GM12878 (cell line): ENCODE measurements at regions not wholly inside any gene's neighbourhood (a gene's known extent, or its start where the extent isn't known, plus 50 kb on each side); places are given as distances from the start of the nearest gene placed in this dataset.
A peak's percentile ranks its signal among the peaks of the same experiment; 100 is the strongest.

ENCODE experiments used
- ATAC-seq: fragments of 200-7000 bp; cut with Tn5 transposase; 3 replicates; pipeline ENCODE4 v1.9.1; 2020; ENCODE audit warnings: mild to moderate bottlenecking, moderate library complexity
- BruUV-seq: library from RNA; stranded (reverse); fragments of 400-500 nt; replicated peaks from 2 replicates; lab custom pipeline; 2021; lab: Mats Ljungman, UMichigan
- CTCF ChIA-PET: fragments of 300-600 bp; sonication (Branson Sonifier 250); formaldehyde crosslinking; extraction: SDS; loops from one replicate; lab custom pipeline; 2021; ENCODE audit warnings: inconsistent platforms; lab: Yijun Ruan, JAX
- POLR2A ChIA-PET: fragments of 350-600 bp; formaldehyde crosslinking; extraction: SDS; loops from one replicate; lab custom pipeline; 2021; ENCODE audit warnings: inconsistent platforms; lab: Charles Lee
- RAD21 ChIA-PET: fragments of 300-600 bp; sonication (Branson Sonifier 250); formaldehyde crosslinking; loops from one replicate; lab custom pipeline; 2023; ENCODE audit warnings: antibody characterized with exemption; ENCODE audit not compliant: unreplicated experiment; lab: Charles Lee
- SMC1A ChIA-PET: fragments of 300-600 bp; sonication (Branson Sonifier 250); formaldehyde crosslinking; loops from one replicate; lab custom pipeline; 2023; ENCODE audit not compliant: unreplicated experiment, uncharacterized antibody; lab: Charles Lee
- DNase-seq: peaks from one replicate; pipeline ENCODE4 v3.0.0-alpha.2; 2011; ENCODE audit warnings: low read depth, low spot score
- FAIRE-seq: peaks from 3 replicates; lab custom pipeline; 2011; peaks lifted over from hg19 to GRCh38; lab: Jason Lieb, UNC
- H2AFZ ChIP-seq: 2 replicates; pipeline ENCODE4 v1.6.0; 2011; ENCODE audit warnings: low read depth, low read length, control low read depth; ENCODE audit not compliant: control insufficient read depth
- H3K27ac ChIP-seq: 2 replicates; pipeline ENCODE4 v1.5.1; 2011; ENCODE audit warnings: control low read depth; ENCODE audit not compliant: control insufficient read depth, insufficient read depth
- H3K27me3 ChIP-seq, 2 experiments: replicated peaks in 1 of 2; 2 replicates each; pipeline versions ENCODE4 v1.6.0 to v1.6.1; 2011; ENCODE audit warnings: low read length in 1 of 2; ENCODE audit not compliant: control insufficient read depth in 2 of 2, insufficient read depth in 2 of 2
- H3K36me3 ChIP-seq, 2 experiments: 2 replicates each; pipeline ENCODE4 v1.5.1; 2011; ENCODE audit warnings: low read length in 1 of 2; ENCODE audit not compliant: control insufficient read depth in 2 of 2, insufficient read depth in 2 of 2
- H3K4me1 ChIP-seq: 2 replicates; pipeline ENCODE4 v1.6.1; 2011; ENCODE audit warnings: mild to moderate bottlenecking, low read length, moderate library complexity, mixed read lengths; ENCODE audit not compliant: control insufficient read depth, insufficient read depth
- H3K4me2 ChIP-seq: 2 replicates; pipeline ENCODE4 v1.6.0; 2011; ENCODE audit warnings: control low read depth; ENCODE audit not compliant: control insufficient read depth, insufficient read depth
- H3K4me3 ChIP-seq: fragments of 200-600 bp; sonication (generic); 2 replicates; pipeline ENCODE4 v1.5.1; 2016
- H3K79me2 ChIP-seq: 2 replicates; pipeline ENCODE4 v1.6.0; 2011; ENCODE audit warnings: low read length; ENCODE audit not compliant: control insufficient read depth, insufficient read depth
- H3K9ac ChIP-seq: 2 replicates; pipeline ENCODE4 v1.8.0; 2011; ENCODE audit warnings: low read length, control low read depth, mixed read lengths; ENCODE audit not compliant: control insufficient read depth, insufficient read depth
- H3K9me3 ChIP-seq: replicated peaks from 3 replicates; pipeline ENCODE4 v1.5.1; 2011; ENCODE audit warnings: mild to moderate bottlenecking, low read length; ENCODE audit not compliant: control insufficient read depth, insufficient read depth
- H4K20me1 ChIP-seq: 2 replicates; pipeline ENCODE4 v1.6.0; 2011; ENCODE audit not compliant: control insufficient read depth, insufficient read depth
- BHLHE40 ChIP-seq, 2 experiments: fragments of 450-650 bp in 1 of 2; IDR thresholded peaks; 2 replicates each; pipeline ENCODE4 v1.6.1; 2011 to 2017; ENCODE audit warnings: low read depth in 2 of 2, borderline replicate concordance in 1 of 2, improper control_type of control experiment in 1 of 2, low read length in 1 of 2, mild to moderate bottlenecking in 1 of 2
- EGR1 ChIP-seq, 2 experiments: IDR thresholded peaks; 1 replicate in 1 of 2; 2 replicates in 1 of 2; pipeline ENCODE4 v1.6.1; 2011 to 2012; ENCODE audit warnings: low read depth in 2 of 2, low read length in 2 of 2, borderline replicate concordance in 1 of 2, mild to moderate bottlenecking in 1 of 2, moderate library complexity in 1 of 2
- ESRRA ChIP-seq: IDR thresholded peaks from 2 replicates; pipeline ENCODE4 v1.6.1; 2012; ENCODE audit warnings: mild to moderate bottlenecking, low read length, improper control_type of control experiment
- FOXM1 ChIP-seq: IDR thresholded peaks from 2 replicates; pipeline ENCODE4 v1.6.1; 2012; ENCODE audit warnings: low read depth, mild to moderate bottlenecking, inconsistent platforms, low read length, moderate library complexity
- HSF1 ChIP-seq: fragments of 150-350 bp; IDR thresholded peaks from 2 replicates; pipeline ENCODE4 v1.6.1; 2014; ENCODE audit warnings: mild to moderate bottlenecking, low read depth, low read length
- IKZF1 ChIP-seq: fragments of 450-650 bp; conservative IDR thresholded peaks from 2 replicates; pipeline ENCODE4 v1.6.1; 2017; ENCODE audit warnings: antibody characterized with exemption, mild to moderate bottlenecking
- KAT2A ChIP-seq: conservative IDR thresholded peaks from 2 replicates; pipeline ENCODE4 v1.6.1; 2011; ENCODE audit warnings: low read depth, low read length; ENCODE audit not compliant: control insufficient read depth
- NR2F1 ChIP-seq: fragments of 450-650 bp; conservative IDR thresholded peaks from 2 replicates; pipeline ENCODE4 v1.6.1; 2017; ENCODE audit warnings: mild to moderate bottlenecking
- PKNOX1 ChIP-seq: fragments of 450-650 bp; IDR thresholded peaks from 2 replicates; pipeline ENCODE4 v1.6.1; 2016; ENCODE audit warnings: mild to moderate bottlenecking
- RAD51 ChIP-seq: fragments of 450-650 bp; IDR thresholded peaks from 2 replicates; pipeline ENCODE4 v1.6.1; 2016; ENCODE audit warnings: moderate library complexity, mild to moderate bottlenecking, inconsistent platforms
- RELA ChIP-seq: fragments of 450-650 bp; IDR thresholded peaks from 2 replicates; pipeline ENCODE4 v1.8.0; 2014; ENCODE audit warnings: borderline replicate concordance; ENCODE audit not compliant: partially characterized antibody
- SMC3 ChIP-seq: IDR thresholded peaks from 2 replicates; pipeline ENCODE4 v1.6.1; 2011; ENCODE audit warnings: low read length, improper control_type of control experiment, borderline replicate concordance
- SPI1 ChIP-seq: IDR thresholded peaks from 2 replicates; pipeline ENCODE4 v1.6.1; 2011; ENCODE audit warnings: low read depth, mild to moderate bottlenecking, low read length, moderate library complexity, borderline replicate concordance; ENCODE audit not compliant: insufficient read depth
- STAT3 ChIP-seq: IDR thresholded peaks from 2 replicates; pipeline ENCODE4 v1.6.1; 2011; ENCODE audit warnings: low read depth, low read length, improper control_type of control experiment
- YY1 ChIP-seq: IDR thresholded peaks from 2 replicates; pipeline ENCODE4 v1.6.1; 2011; ENCODE audit warnings: low read depth, mild to moderate bottlenecking, low read length
- WGBS: methylation state at CpG from one replicate; pipeline ENCODE4 v1.1.6; 2016; ENCODE audit warnings: low lambda C conversion rate; ENCODE audit not compliant: insufficient replicate concordance, insufficient coverage; ENCODE audit errors: missing lambda C conversion rate; 5-methylcytosine and 5-hydroxymethylcytosine counted together
- in situ Hi-C: fragments of 300-500 bp; cut with MboI; formaldehyde crosslinking; loops from 9 replicates; pipeline ENCODE4 v1.14.3; 2018; ENCODE audit warnings: mixed read lengths
- intact Hi-C: fragments of 100-400 bp; cut with micrococcal nuclease; formaldehyde crosslinking; loops from one replicate; pipeline ENCODE4 v1.14.2; 2022; ENCODE audit not compliant: unreplicated experiment
- TF ChIP-seq, protein P1 (sequence below): IDR thresholded peaks from 2 replicates; pipeline ENCODE4 v1.6.1; 2011; ENCODE audit warnings: low read depth, low read length, improper control_type of control experiment, borderline replicate concordance

DNA sequence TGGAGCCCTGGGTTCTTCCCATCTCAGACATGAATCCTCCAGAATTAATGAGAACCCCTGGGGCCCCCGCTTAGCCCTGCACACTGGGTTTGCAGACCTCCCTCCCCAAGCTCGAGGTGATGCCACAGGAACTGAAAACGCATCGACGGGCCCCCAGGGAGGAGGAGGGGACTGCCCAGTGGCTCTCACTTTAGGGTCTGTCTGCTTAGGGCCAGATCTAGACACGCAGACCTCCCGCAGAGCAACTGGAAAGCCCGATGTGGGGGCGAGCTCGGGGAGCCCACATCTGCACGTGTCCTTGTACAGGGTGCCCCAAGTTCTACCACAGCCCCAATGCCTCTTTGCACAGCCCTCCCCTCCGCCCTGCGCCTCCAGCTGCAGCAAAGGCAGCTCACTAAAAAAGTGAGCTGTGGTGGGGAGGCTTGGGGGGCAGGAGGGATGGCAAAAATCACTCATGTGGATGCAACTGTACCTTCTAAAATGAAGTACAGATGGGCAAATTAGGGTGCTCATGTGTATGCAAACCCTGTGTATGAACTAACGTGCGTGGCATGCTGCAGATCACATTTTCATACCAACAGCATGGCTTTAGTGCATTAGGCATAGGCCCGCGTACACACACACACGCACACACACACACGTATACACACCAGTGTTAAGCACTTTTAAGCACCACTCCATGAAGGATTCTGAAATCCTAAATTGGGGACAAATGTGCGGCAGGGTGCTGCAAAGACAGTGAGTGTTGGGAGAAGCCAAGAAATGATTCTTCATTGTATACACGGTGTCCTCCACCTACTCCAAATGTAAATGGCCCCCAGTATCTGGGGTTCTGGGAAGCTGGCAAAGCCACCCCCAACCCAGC lies 99.9 kb upstream of the MAP1LC3B2 start:
- no TSS peak for BruUV-seq
- Histone ChIP-seq H3K27me3 (peaks cover 0 to 7% of the 10 kb centered on the region in 2 experiments; a peak in 2 of 4 replicates), H3K9me3 (no peaks in the 10 kb centered on the region), H3K9ac (no peak overlapping the region), H3K4me2 (no peak overlapping the region)
- intact Hi-C loops: no loop called here
- no peak for FAIRE-seq
- CTCF ChIA-PET: interaction anchor here (0.6 kb wide), 1 partner anchor 125 kb away, joined by 3 read pairs; no protein-coding TSS in a partner anchor
- 0 out of 2 replicates have a peak, but pooled peaks have one; percentile 12 for TF ChIP-seq IKZF1
- TF ChIP-seq ESRRA: no peak
- TF ChIP-seq RELA: no peak
- TF ChIP-seq KAT2A: no peak
- peak; percentile 40; the same call in 1 of the 2 replicates for TF ChIP-seq SPI1
- TF ChIP-seq STAT3: no peak
- TF ChIP-seq YY1: no peak
- peak; percentile 13; the same call in 1 of the 2 replicates for TF ChIP-seq FOXM1
- no peak for TF ChIP-seq RAD51
- TF ChIP-seq, protein P1, sequence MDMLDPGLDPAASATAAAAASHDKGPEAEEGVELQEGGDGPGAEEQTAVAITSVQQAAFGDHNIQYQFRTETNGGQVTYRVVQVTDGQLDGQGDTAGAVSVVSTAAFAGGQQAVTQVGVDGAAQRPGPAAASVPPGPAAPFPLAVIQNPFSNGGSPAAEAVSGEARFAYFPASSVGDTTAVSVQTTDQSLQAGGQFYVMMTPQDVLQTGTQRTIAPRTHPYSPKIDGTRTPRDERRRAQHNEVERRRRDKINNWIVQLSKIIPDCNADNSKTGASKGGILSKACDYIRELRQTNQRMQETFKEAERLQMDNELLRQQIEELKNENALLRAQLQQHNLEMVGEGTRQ: no peak
- no peak for TF ChIP-seq HSF1
- TF ChIP-seq PKNOX1: no peak
- no peak for TF ChIP-seq SMC3
- no peak for TF ChIP-seq NR2F1
- TF ChIP-seq EGR1 (IDR thresholded peaks at IDR 0.05; ENCODE audit: borderline replicate concordance in 1 of 2, low read depth in 2 of 2, low read length in 2 of 2): peak in 1 of 2 experiments; percentile 54; a peak in 1 of 3 replicates
- peak; percentile 50 to 52; a peak in 3 of 4 replicates for TF ChIP-seq BHLHE40 (IDR thresholded peaks at IDR 0.05; ENCODE audit: borderline replicate concordance in 1 of 2, low read depth in 2 of 2, low read length in 1 of 2)
- TF ChIP-seq, all 136 proteins: peak for 5
- no peaks in the 10 kb centered on the region for H3K79me2 ChIP-seq
- RAD21 ChIA-PET: no interaction called here
- WGBS: 21% methylated on average over 21 of the region's 21 CpGs
- POLR2A ChIA-PET: no interaction called here
- no peak overlapping the region for H3K27ac ChIP-seq
- H2AFZ ChIP-seq: no peak overlapping the region
- ATAC-seq (peak; percentile 49), DNase-seq (no peak)
- H3K4me3 ChIP-seq: no peak overlapping the region
- no peaks in the 10 kb centered on the region for H4K20me1 ChIP-seq
- H3K36me3 ChIP-seq: no peaks in the 10 kb centered on the region
- SMC1A ChIA-PET: no interaction called here
- peaks cover 4% of the 10 kb centered on the region for H3K4me1 ChIP-seq
- in situ Hi-C loops: no loop called here
